ENCODE measurements at regions not wholly inside any gene's neighbourhood (a gene's known extent, or its start where the extent isn't known, plus 50 kb on each side); places are given as distances from the start of the nearest gene placed in this dataset.

DNA sequence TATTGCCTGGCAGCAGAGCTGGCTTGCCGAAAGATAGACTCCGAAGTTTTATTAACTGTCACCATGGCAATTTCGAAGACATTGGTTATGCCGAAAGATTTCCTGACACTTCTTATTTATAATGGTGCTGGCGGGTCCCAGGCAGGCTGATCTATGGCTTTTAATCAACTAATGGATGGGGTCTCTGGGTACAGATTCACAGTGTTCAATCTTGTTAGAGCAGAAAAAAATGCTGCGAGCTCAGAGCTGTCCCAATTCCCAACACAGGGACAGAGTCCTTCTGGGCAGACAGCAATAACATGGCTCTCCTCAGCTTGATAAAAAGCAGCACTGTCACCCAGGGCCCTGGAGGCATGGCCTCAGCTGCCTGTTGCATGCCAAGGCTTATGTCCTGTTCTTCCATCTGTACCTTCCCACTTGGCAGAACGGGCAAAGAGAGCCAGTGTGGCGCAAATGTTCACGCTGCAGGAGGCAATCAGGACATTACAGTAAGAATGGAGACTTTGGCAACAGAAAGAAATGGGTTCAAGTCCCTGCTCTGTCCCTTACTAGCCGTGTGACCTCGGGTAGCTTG, 228.2 kb upstream of the PWP1 start:
- Histone ChIP-seq H4K8ac (ENCODE audit: extremely low read depth, insufficient read depth, low read length) (no peak overlapping the region), H4K91ac (replicated peaks; ENCODE audit: insufficient read length, low read length) (no peak overlapping the region), H3K4ac (replicated peaks; ENCODE audit: insufficient read length, low read depth, low read length) (no peak overlapping the region), H4K5ac (ENCODE audit: insufficient read length, low read depth, low read length) (no peak overlapping the region), H3K4me3 (ENCODE audit: extremely low read depth in 1 of 4, insufficient read depth in 2 of 4, low read depth in 3 of 4, low read length in 4 of 4) (no peak overlapping the region), H3K4me1 (replicated peaks in 1 of 4; ENCODE audit: control insufficient read depth in 3 of 4, insufficient read depth in 4 of 4, low read length in 3 of 4) (peaks cover 0 to 2% (median 0%) of the 10 kb centered on the region in 4 experiments; a peak in 1 of 7 replicates), H3K79me2 (ENCODE audit: control insufficient read depth in 1 of 2, insufficient read depth in 2 of 2, low read length in 2 of 2) (no peaks in the 10 kb centered on the region), H3K23me2 (ENCODE audit: low read depth, low read length) (peaks cover 2% of the 10 kb centered on the region; the same call in 1 of the 2 replicates), H2BK20ac (ENCODE audit: low read length) (no peak overlapping the region), H3K14ac (ENCODE audit: insufficient read length) (no peak overlapping the region), H3K79me1 (ENCODE audit: low read depth, low read length) (peaks cover 3% of the 10 kb centered on the region; the same call in 1 of the 2 replicates), H3K4me2 (ENCODE audit: insufficient read depth in 1 of 2, low read depth in 2 of 2, low read length in 2 of 2) (no peak overlapping the region), H3K9ac (replicated peaks in 1 of 4; ENCODE audit: extremely low read depth in 1 of 4, low read depth in 3 of 4, low read length in 3 of 4) (no peak overlapping the region), H3K23ac (ENCODE audit: insufficient read length) (no peak overlapping the region), H2BK12ac (ENCODE audit: low read depth, low read length) (no peak overlapping the region), H2BK15ac (ENCODE audit: low read length) (no peak overlapping the region), H2BK120ac (replicated peaks; ENCODE audit: low read depth, low read length) (no peak overlapping the region), H2AK5ac (ENCODE audit: low read depth, low read length) (peak overlapping the region; percentile 66; the same call in 1 of the 2 replicates), H4K20me1 (replicated peaks in 1 of 2; ENCODE audit: control insufficient read depth in 1 of 2, insufficient read depth in 2 of 2, low read length in 2 of 2) (peaks cover 0 to 2% of the 10 kb centered on the region in 2 experiments), H3K9me3 (ENCODE audit: insufficient read depth in 2 of 2, low read depth in 1 of 2, low read length in 1 of 2) (no peaks in the 10 kb centered on the region), H3K27me3 (replicated peaks in 1 of 4; ENCODE audit: control insufficient read depth in 3 of 4, extremely low read depth in 1 of 4, insufficient read depth in 3 of 4, low read length in 3 of 4) (no peaks in the 10 kb centered on the region), H2BK5ac (ENCODE audit: low read depth, low read length) (no peak overlapping the region), H3K27ac (ENCODE audit: low read depth, low read length) (no peak overlapping the region), H2AFZ (ENCODE audit: low read length) (no peak overlapping the region), H3K56ac (replicated peaks; ENCODE audit: insufficient read length, low read depth, low read length) (no peak overlapping the region), H3K36me3 (ENCODE audit: control insufficient read depth in 2 of 4, insufficient read depth in 4 of 4, low read length in 3 of 4) (no peaks in the 10 kb centered on the region), H3K18ac (ENCODE audit: extremely low read depth, low read length) (no peak overlapping the region)
- WGBS, 2 experiments (ENCODE audit: extremely low coverage in 1 of 2, insufficient coverage in 1 of 2, insufficient read length in 1 of 2, insufficient replicate concordance in 2 of 2, low coverage in 1 of 2, low lambda C conversion rate in 2 of 2, missing lambda C conversion rate in 1 of 2) = 88% methylated on average over 11 of the region's 11 CpGs; no CpG with 5 or more reads in 1 of the 2 experiments
- ChIA-PET CTCF (ENCODE audit: partially characterized antibody) (interaction anchor here (1.0 to 4.1 kb wide), 4 partner anchors 9 to 325 kb away, joined by 3 to 20 read pairs (median 4); no protein-coding TSS in a partner anchor), POLR2A (ENCODE audit: partially characterized antibody) (no interaction called here)
- no peak for FAIRE-seq
- no peak for DNase-seq (ENCODE audit: low read depth in 1 of 2, low spot score in 2 of 2)
- TF ChIP-seq KDM4A (IDR thresholded peaks at IDR 0.05; ENCODE audit: low read depth, low read length, severe bottlenecking) (no peak), JUND (IDR thresholded peaks at IDR 0.05; ENCODE audit: low read length) (no peak), ZNF274 (IDR thresholded peaks at IDR 0.05; ENCODE audit: borderline replicate concordance, extremely low read depth, low read length) (no peak), BCL11A (IDR thresholded peaks at IDR 0.05; ENCODE audit: low read depth in 2 of 2, low read length in 2 of 2) (no peak), SP4 (IDR thresholded peaks at IDR 0.05; ENCODE audit: low read length) (no peak), YY1 (IDR thresholded peaks at IDR 0.05; ENCODE audit: low read depth, low read length) (no peak), BACH1 (IDR thresholded peaks at IDR 0.05; ENCODE audit: low read length) (no peak), EZH2 (IDR thresholded peaks at IDR 0.05; ENCODE audit: low read depth, low read length, severe bottlenecking) (no peak), FOSL1 (IDR thresholded peaks at IDR 0.05; ENCODE audit: insufficient read depth, low read depth, low read length) (no peak), GTF2F1 (IDR thresholded peaks at IDR 0.05; ENCODE audit: borderline replicate concordance, low read depth, low read length) (no peak)

Data from H1 (cell line).